Fibroblast of upper back skin (primary cell): ENCODE measurements at regions not wholly inside any gene's neighbourhood (a gene's known extent, or its start where the extent isn't known, plus 50 kb on each side); places are given as distances from the start of the nearest gene placed in this dataset.
"Not testable (repeated sequence)": the region's sequence is repeated elsewhere in the genome, so short reads cannot be mapped to it uniquely, and the experiment has no call there.

ENCODE experiments used
- DNase-seq: peaks from one replicate; pipeline ENCODE4 v3.0.0-alpha.2; 2013

- peak; percentile 80 for DNase-seq
These were observed 368.4 kb upstream of the CCNH start for GRCh38 chr5:87780831-87781760.

- no peak for DNase-seq
These were observed 366.1 kb upstream of the CCNH start for GRCh38 chr5:87778876-87779275.

- DNase-seq: no peak
These were observed 365.1 kb upstream of the CCNH start for GRCh38 chr5:87777877-87778276.

- no peak for DNase-seq
These were observed 364.1 kb upstream of the CCNH start for GRCh38 chr5:87776785-87777184.

- not testable (repeated sequence) for DNase-seq
These were observed 363.6 kb upstream of the CCNH start for GRCh38 chr5:87776302-87776701.

GRCh38 chr5:87775228-87775627 lies 362.5 kb upstream of the CCNH start:
- DNase-seq: no peak

GRCh38 chr5:87774804-87775203 lies 362.1 kb upstream of the CCNH start:
- DNase-seq: no peak

GRCh38 chr5:87770601-87771121 lies 357.9 kb upstream of the CCNH start:
- no peak for DNase-seq

- DNase-seq: no peak
These were observed 357.4 kb upstream of the CCNH start for GRCh38 chr5:87770016-87770570.

- no peak for DNase-seq
These were observed 356.4 kb upstream of the CCNH start for GRCh38 chr5:87769157-87769556.

- DNase-seq: no peak
These were observed 355.5 kb upstream of the CCNH start for GRCh38 chr5:87768190-87768589.

GRCh38 chr5:87765009-87765408 lies 352.3 kb upstream of the CCNH start:
- no peak for DNase-seq

GRCh38 chr5:87762631-87763030 lies 349.9 kb upstream of the CCNH start:
- DNase-seq: no peak

- no peak for DNase-seq
These were observed 344.2 kb upstream of the CCNH start for GRCh38 chr5:87756951-87757350.

- DNase-seq: no peak
These were observed 342.6 kb upstream of the CCNH start for GRCh38 chr5:87755360-87755759.

GRCh38 chr5:87754009-87754757 lies 341.5 kb upstream of the CCNH start:
- no peak for DNase-seq

- peak; percentile 39 for DNase-seq
These were observed 339.6 kb upstream of the CCNH start for GRCh38 chr5:87752362-87752761.

- DNase-seq: no peak
These were observed 339.1 kb upstream of the CCNH start for GRCh38 chr5:87751824-87752223.

GRCh38 chr5:87746891-87747377 lies 334.2 kb upstream of the CCNH start:
- peak; percentile 14 for DNase-seq

GRCh38 chr5:87746341-87746740 lies 333.6 kb upstream of the CCNH start:
- DNase-seq: no peak

- DNase-seq: no peak
These were observed 329.2 kb upstream of the CCNH start for GRCh38 chr5:87741881-87742280.

- DNase-seq: no peak
These were observed 323.2 kb upstream of the CCNH start for GRCh38 chr5:87735923-87736322.

- no peak for DNase-seq
These were observed 321.2 kb upstream of the CCNH start for GRCh38 chr5:87733897-87734296.
